ENCODE measurements at regions not wholly inside any gene's neighbourhood (a gene's known extent, or its start where the extent isn't known, plus 50 kb on each side); places are given as distances from the start of the nearest gene placed in this dataset.

DNA sequence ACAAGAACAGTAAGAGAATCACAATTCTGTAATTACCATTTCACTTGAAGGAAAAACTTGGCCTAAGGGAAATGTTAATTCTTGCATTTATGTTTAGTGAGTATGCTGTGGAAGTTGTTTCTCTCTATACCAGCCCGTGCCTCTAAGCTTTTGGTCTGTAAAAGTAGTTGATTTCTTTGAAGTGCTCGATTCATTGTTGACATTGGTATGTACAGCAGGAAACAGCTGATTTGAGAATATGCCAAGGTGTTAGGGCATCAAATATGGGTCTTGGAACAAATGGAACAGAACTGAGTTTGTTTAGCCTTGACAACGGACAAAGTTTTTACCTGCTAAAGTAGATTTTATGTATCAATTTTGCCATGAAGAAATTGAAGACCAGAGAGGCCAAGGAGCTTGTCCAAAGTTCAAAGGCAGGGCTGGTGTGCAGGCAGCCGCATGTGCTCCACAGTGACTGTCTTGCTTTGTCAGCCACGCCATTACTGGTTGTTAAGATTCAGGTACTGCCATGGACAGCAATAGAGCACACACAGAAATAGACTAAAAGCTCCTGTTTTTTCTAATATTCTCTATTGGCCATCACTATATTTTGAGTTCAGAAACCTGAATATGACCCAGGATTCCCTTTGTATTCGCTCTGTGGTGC is 75.5 kb upstream of the TLR3 start:
- DNase-seq, result no peak

GRCh38 chr4:185994750-185995149 is 74.2 kb upstream of the TLR3 start:
- no peak for DNase-seq

- DNase-seq, result no peak
These were observed 73.3 kb upstream of the TLR3 start for GRCh38 chr4:185995665-185996064.

- DNase-seq, result no peak
These were observed 71.7 kb upstream of the TLR3 start for GRCh38 chr4:185997296-185997695.

DNA sequence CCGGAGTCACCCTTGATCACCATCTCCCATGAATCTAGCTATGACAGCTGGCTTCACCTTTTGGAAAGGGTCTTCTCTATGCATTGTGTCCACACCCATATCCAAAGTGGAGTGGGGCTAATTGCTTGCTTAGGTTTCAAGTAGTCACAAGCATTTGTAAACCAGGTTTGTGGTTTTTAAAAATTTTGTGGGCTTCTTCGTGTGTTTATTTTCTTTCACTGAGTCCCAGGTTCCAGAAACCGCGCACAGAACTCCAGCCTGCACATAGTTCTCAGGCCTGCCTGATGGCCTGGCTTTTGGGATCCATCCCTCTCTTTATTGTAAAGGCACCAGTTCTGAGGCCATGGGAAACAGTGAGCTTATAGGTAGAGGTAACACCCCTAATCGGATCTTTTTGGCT is 70.2 kb upstream of the TLR3 start:
- DNase-seq, result no peak

DNA sequence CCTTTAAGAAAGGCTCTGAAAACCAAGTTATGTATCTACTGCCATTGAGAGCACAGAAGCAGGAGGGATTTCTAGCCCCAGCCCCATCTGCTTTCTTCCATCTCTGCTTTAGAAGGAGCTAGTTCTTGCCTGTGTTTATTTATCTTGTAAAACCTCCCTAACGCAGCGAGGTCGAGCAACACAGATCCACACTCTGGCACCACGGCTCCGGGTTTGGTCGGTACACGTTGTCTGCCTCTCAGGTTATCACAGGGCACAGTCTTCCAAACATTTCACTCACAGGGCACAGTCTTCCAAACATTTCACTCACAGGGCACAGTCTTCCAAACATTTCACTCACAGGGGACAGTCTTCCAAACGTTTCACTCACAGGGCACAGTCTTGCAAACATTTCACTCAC is 69.7 kb upstream of the TLR3 start:
- DNase-seq, result no peak

DNA sequence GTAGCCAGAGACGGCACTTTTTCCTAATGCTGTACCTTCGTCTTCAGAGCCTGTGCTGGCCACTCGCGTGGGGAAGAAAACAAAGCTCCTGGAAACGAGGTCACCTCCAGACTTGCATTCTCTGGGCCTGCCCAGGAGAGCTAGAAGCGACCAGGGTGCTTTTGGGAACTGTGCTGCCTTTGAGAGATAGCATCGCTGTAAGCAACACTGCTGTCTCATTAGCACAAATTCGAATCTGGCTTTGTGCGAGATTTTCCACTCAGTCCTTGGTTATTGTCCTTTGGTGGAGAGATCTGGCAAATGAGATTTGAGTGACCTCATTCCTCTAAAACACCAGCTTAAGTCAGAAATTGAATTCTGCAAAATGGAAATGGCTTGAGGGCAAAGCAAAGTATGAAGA is 66.1 kb upstream of the TLR3 start:
- no peak for DNase-seq

GRCh38 chr4:186003746-186004145 is 65.2 kb upstream of the TLR3 start:
- no peak for DNase-seq

- DNase-seq, result no peak
These were observed 60.9 kb upstream of the TLR3 start for GRCh38 chr4:186008057-186008456.

DNA sequence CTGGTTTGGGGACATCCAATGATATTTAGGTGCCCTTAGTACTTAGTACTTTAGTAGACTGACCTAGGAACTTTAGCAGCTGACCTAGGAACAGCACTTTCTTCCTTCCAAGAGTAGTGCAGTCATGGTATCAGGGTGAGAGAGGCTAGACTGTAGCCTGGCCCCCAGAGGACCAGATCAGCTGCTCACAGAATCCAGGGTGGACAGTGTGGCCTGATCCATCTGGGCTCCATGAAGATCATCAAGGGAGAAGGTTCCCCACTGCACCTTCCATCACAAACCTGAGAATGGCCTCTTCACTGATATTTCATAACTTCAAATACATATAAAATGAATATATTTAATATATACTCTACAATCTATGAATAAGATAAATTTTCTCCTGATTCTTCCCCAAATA is 59.0 kb upstream of the TLR3 start:
- DNase-seq, result no peak

- DNase-seq, result no peak
These were observed 58.1 kb upstream of the TLR3 start for GRCh38 chr4:186010821-186011220.

GRCh38 chr4:186012071-186012470 is 56.9 kb upstream of the TLR3 start:
- no peak for DNase-seq

DNA sequence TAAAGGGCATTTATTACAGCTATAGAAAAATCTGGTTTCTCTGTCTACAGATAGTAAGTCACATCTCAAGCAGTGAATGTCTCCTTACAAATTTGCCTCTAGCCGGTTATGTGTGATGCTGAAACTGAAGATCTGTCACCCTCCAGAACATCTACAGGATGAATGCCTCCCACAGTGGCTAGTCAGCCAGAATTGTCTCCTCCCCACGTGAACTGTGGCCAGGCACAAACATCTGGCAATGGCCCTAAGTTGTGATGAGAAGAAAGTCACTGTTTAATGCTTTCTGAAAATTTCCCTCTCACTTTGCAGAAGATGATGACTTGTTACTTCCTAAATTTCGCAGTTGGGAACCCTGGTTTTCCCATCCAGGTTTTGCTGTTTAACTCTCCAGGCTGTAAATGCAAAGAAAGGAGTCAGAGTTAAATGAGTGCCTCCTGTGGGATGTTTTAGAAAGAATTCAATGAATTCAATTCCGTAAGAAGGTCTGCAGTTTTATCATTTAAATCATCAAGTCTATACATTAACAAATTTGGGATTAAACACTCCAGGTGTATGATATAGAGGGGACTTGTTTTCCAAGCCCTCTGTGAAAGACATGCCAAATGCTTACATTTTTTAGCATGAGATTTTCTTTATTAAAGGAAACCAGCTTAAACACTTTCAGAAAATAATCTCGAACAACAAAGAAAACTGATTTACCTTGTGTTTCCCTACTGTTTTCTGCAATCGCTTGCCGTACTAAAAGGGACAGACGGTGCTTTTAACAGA is 55.4 kb upstream of the TLR3 start:
- no peak for DNase-seq

DNA sequence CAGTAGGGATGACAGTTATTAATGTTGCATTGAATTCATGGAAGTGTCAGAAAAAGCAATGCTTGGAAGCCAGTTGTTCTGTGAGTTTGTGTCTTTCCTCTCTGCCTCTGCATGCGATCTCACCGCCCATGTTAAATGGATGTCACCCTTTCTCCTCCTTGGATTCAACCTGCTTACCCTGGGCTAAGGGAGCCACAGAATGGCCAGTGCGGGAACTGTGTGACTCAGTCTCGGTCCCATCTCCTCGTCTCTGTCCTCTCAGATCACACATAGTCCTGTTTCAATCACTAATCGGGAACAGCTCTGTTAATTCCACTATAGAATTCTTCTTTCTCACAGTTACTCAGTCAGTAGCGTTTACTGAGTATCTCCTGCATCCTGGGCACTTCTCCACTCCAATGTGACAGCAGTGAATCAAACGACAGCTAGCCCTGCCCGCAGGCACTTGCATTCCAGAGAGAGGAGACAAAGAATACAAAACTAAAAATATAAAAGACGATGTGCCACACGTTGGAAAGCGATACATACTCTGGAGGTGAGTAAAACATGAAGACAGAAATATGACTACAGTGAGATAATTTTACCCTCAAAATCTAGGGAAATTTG is 53.6 kb upstream of the TLR3 start:
- DNase-seq, result no peak

DNA sequence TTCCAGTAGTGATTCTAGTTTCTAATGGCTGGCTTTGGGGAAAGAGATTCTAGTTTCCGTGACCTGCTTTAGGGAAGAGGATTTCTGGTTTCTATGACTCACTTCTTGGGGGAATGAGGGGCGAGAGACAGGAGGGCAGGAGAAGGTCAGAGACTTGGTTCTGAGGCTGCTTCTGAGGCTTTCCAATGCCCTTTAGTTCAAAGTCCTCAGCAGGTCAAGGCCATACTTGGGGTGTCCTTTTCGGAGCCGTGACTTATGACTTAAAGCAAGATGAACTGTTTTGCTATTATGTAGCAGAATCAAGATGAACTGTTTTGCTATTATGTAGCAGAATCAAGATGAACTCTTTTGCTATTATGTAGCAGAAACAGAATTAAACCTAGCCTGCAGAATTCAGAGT is 52.2 kb upstream of the TLR3 start:
- DNase-seq, result no peak

DNA sequence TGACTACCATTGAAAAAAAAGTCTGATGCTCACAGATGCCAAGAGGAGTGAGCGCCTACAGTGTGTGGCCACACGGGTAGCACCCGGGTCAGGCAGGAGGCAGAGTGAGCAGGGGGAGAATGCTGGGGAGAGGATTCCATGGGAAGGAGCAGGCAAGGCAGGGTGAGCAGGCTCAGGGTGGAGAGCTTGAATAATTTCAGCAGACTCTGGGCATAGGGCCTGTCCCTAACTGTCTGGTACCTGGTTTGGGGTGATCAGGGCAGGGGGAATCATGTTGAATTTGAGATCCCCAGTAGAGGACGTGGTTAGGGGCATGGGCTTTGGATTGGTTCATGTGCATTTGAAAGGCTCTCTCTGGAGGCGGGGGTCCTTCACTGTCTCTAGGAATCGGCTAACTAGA is 51.2 kb upstream of the TLR3 start:
- no peak for DNase-seq

DNA sequence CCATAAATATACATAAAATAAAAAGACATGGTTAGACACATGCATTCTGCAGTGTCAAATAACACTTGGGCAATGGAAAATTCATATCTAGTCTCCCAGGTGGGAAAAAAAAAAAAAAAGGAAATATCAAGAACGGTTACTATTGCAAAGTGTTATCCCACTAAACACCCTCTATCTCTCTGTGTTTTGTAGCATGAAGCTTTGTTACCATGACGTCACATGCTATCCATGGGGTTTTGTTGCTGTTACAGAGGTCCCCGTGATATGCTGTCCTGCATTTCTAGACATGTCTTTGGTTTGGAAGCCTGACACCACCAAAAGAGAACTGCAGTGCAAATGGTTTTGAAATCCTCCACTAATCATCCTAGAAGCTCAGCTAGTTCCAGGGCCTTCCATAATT is 50.7 kb upstream of the TLR3 start:
- no peak for DNase-seq

- no peak for DNase-seq
These were observed 50.2 kb upstream of the TLR3 start for GRCh38 chr4:186018784-186019183.

Data from NCI-H774 (cell line).